Mesendoderm (in vitro differentiated cells): ENCODE measurements at regions not wholly inside any gene's neighbourhood (a gene's known extent, or its start where the extent isn't known, plus 50 kb on each side); places are given as distances from the start of the nearest gene placed in this dataset.

Experiments used
- DNase-seq: peaks from one replicate; pipeline ENCODE4 v3.0.0; 2013
- H2AK5ac ChIP-seq: 2 replicates; pipeline ENCODE4 v1.6.1; 2013; ENCODE audit warnings: low read length, inconsistent platforms
- H2BK120ac ChIP-seq: 2 replicates; pipeline ENCODE4 v1.6.1; 2013; ENCODE audit warnings: low read depth, mild to moderate bottlenecking, low read length, moderate library complexity, mixed read lengths
- H2BK15ac ChIP-seq: replicated peaks from 2 replicates; pipeline ENCODE4 v1.6.1; 2013; ENCODE audit warnings: low read depth, mild to moderate bottlenecking, moderate library complexity
- H2BK5ac ChIP-seq: 2 replicates; pipeline ENCODE4 v1.6.1; 2013; ENCODE audit warnings: low read length, inconsistent platforms
- H3K18ac ChIP-seq: 2 replicates; pipeline ENCODE4 v1.6.1; 2013; ENCODE audit warnings: mild to moderate bottlenecking, low read length, mixed read lengths
- H3K23ac ChIP-seq: one replicate; pipeline ENCODE4 v1.6.1; 2013; ENCODE audit warnings: low read length
- H3K27ac ChIP-seq: 2 replicates; pipeline ENCODE4 v1.5.1; 2013; ENCODE audit warnings: low read depth, mild to moderate bottlenecking, inconsistent platforms, low read length, moderate library complexity
- H3K27me3 ChIP-seq: 2 replicates; pipeline ENCODE4 v1.6.1; 2013; ENCODE audit warnings: low read length, control low read depth, mild to moderate bottlenecking, inconsistent platforms; ENCODE audit not compliant: insufficient read depth, poor library complexity
- H3K36me3 ChIP-seq: 2 replicates; pipeline ENCODE4 v1.6.1; 2013; ENCODE audit warnings: low read length, inconsistent platforms; ENCODE audit not compliant: control insufficient read depth, insufficient read depth
- H3K4ac ChIP-seq: one replicate; pipeline ENCODE4 v1.6.1; 2013; ENCODE audit warnings: low read depth, mild to moderate bottlenecking, low read length, moderate library complexity
- H3K4me1 ChIP-seq: 2 replicates; pipeline ENCODE4 v1.6.1; 2013; ENCODE audit warnings: low read depth, low read length, inconsistent platforms; ENCODE audit not compliant: control insufficient read depth
- H3K4me2 ChIP-seq: 2 replicates; pipeline ENCODE4 v1.6.1; 2013; ENCODE audit warnings: low read length
- H3K4me3 ChIP-seq: 2 replicates; pipeline ENCODE4 v1.5.1; 2013; ENCODE audit warnings: mild to moderate bottlenecking, low read length
- H3K56ac ChIP-seq: one replicate; pipeline ENCODE4 v1.6.1; 2013; ENCODE audit warnings: low read length
- H3K79me1 ChIP-seq: 2 replicates; pipeline ENCODE4 v1.6.1; 2013; ENCODE audit warnings: low read length, inconsistent platforms
- H3K79me2 ChIP-seq: 2 replicates; pipeline ENCODE4 v1.6.1; 2013; ENCODE audit warnings: mild to moderate bottlenecking, low read length; ENCODE audit not compliant: control insufficient read depth, insufficient read depth
- H3K9ac ChIP-seq: 2 replicates; pipeline ENCODE4 v1.6.1; 2013; ENCODE audit warnings: low read length, inconsistent platforms
- H4K5ac ChIP-seq: one replicate; pipeline ENCODE4 v1.6.1; 2013; ENCODE audit warnings: low read length
- H4K8ac ChIP-seq: one replicate; pipeline ENCODE4 v1.6.1; 2013; ENCODE audit warnings: low read depth, mild to moderate bottlenecking, control low read depth, low read length, moderate library complexity
- WGBS: extraction: QIAGEN DNeasy Blood & Tissue Kit; methylation state at CpG from one replicate; pipeline ENCODE4 v1.1.7; 2013; ENCODE audit warnings: low lambda C conversion rate, missing lambda C conversion rate; ENCODE audit not compliant: insufficient coverage; ENCODE audit errors: extremely low coverage; 5-methylcytosine and 5-hydroxymethylcytosine counted together

GRCh38 chr15:47410247-47410646 lies 307.1 kb upstream of the SEMA6D start:
- no peak overlapping the region for H3K4me3 ChIP-seq

GRCh38 chr15:47411733-47412132 lies 305.6 kb upstream of the SEMA6D start:
- H3K4me2 ChIP-seq: no peak overlapping the region
- H3K27ac ChIP-seq: no peak overlapping the region
- no peak overlapping the region for H2BK120ac ChIP-seq
- no peak overlapping the region for H3K9ac ChIP-seq
- H3K4me1 ChIP-seq: peaks cover 2% of the 10 kb centered on the region
- no peak overlapping the region for H3K18ac ChIP-seq
- no peak overlapping the region for H3K4ac ChIP-seq
- no CpG with 5 or more reads among the region's 4 CpGs for WGBS
- no peak overlapping the region for H4K8ac ChIP-seq
- no peaks in the 10 kb centered on the region for H3K27me3 ChIP-seq
- no peak overlapping the region for H3K23ac ChIP-seq
- no peak overlapping the region for H3K56ac ChIP-seq
- H3K79me2 ChIP-seq: no peaks in the 10 kb centered on the region
- H2BK5ac ChIP-seq: no peak overlapping the region
- no peak overlapping the region for H4K5ac ChIP-seq
- no peak overlapping the region for H2AK5ac ChIP-seq
- DNase-seq: no peak
- no peaks in the 10 kb centered on the region for H3K79me1 ChIP-seq
- H3K4me3 ChIP-seq: no peak overlapping the region
- no peak overlapping the region for H2BK15ac ChIP-seq
- H3K36me3 ChIP-seq: no peaks in the 10 kb centered on the region

More at GRCh38 chr15:47410247-47410646, 307.1 kb upstream of the SEMA6D start:
- H3K36me3 ChIP-seq: no peaks in the 10 kb centered on the region
- no peaks in the 10 kb centered on the region for H3K79me2 ChIP-seq
- no peak overlapping the region for H3K56ac ChIP-seq
- no peak overlapping the region for H3K27ac ChIP-seq
- H2BK5ac ChIP-seq: no peak overlapping the region
- H2AK5ac ChIP-seq: no peak overlapping the region
- no peak overlapping the region for H3K4me2 ChIP-seq
- H3K9ac ChIP-seq: no peak overlapping the region
- H3K4me1 ChIP-seq: peaks cover 11% of the 10 kb centered on the region
- H3K27me3 ChIP-seq: no peaks in the 10 kb centered on the region
- H2BK15ac ChIP-seq: no peak overlapping the region
- no peak overlapping the region for H4K8ac ChIP-seq
- H2BK120ac ChIP-seq: no peak overlapping the region
- H3K18ac ChIP-seq: no peak overlapping the region
- H3K79me1 ChIP-seq: no peaks in the 10 kb centered on the region
- no CpG with 5 or more reads among the region's 3 CpGs for WGBS
- no peak for DNase-seq
- H4K5ac ChIP-seq: no peak overlapping the region
- H3K23ac ChIP-seq: no peak overlapping the region
- H3K4ac ChIP-seq: no peak overlapping the region

- no peak overlapping the region for H3K27ac ChIP-seq
- no peak overlapping the region for H4K5ac ChIP-seq
- no peak overlapping the region for H2BK5ac ChIP-seq
- no peak overlapping the region for H2BK15ac ChIP-seq
- H3K79me2 ChIP-seq: no peaks in the 10 kb centered on the region
- no peak overlapping the region for H3K4me3 ChIP-seq
- H3K36me3 ChIP-seq: no peaks in the 10 kb centered on the region
- H2AK5ac ChIP-seq: no peak overlapping the region
- peaks cover 2% of the 10 kb centered on the region for H3K4me1 ChIP-seq
- no peaks in the 10 kb centered on the region for H3K79me1 ChIP-seq
- H3K56ac ChIP-seq: no peak overlapping the region
- DNase-seq: no peak
- no peak overlapping the region for H3K18ac ChIP-seq
- no peak overlapping the region for H3K9ac ChIP-seq
- no CpG with 5 or more reads among the region's 3 CpGs for WGBS
- no peak overlapping the region for H3K23ac ChIP-seq
- H3K27me3 ChIP-seq: no peaks in the 10 kb centered on the region
- H3K4me2 ChIP-seq: no peak overlapping the region
- H2BK120ac ChIP-seq: no peak overlapping the region
- no peak overlapping the region for H4K8ac ChIP-seq
- H3K4ac ChIP-seq: peak overlapping the region; percentile 36
Measured at GRCh38 chr15:47412136-47412535, 305.2 kb upstream of the SEMA6D start.

GRCh38 chr15:47412802-47413201 lies 304.5 kb upstream of the SEMA6D start:
- H3K4me3 ChIP-seq: no peak overlapping the region
- WGBS: no CpG with 5 or more reads among the region's 4 CpGs
- H3K79me1 ChIP-seq: no peaks in the 10 kb centered on the region
- H3K9ac ChIP-seq: no peak overlapping the region
- no peak overlapping the region for H4K5ac ChIP-seq
- H3K4me1 ChIP-seq: peaks cover 2% of the 10 kb centered on the region
- no peaks in the 10 kb centered on the region for H3K27me3 ChIP-seq
- no peak overlapping the region for H3K56ac ChIP-seq
- no peak overlapping the region for H3K18ac ChIP-seq
- no peak overlapping the region for H2BK5ac ChIP-seq
- no peak overlapping the region for H3K23ac ChIP-seq
- no peaks in the 10 kb centered on the region for H3K36me3 ChIP-seq
- no peak overlapping the region for H3K27ac ChIP-seq
- H4K8ac ChIP-seq: no peak overlapping the region
- H2AK5ac ChIP-seq: no peak overlapping the region
- H2BK15ac ChIP-seq: no peak overlapping the region
- no peaks in the 10 kb centered on the region for H3K79me2 ChIP-seq
- H3K4me2 ChIP-seq: no peak overlapping the region
- H3K4ac ChIP-seq: no peak overlapping the region
- no peak overlapping the region for H2BK120ac ChIP-seq
- DNase-seq: no peak

- H3K4me2 ChIP-seq: no peak overlapping the region
- no peak overlapping the region for H3K27ac ChIP-seq
- no peak overlapping the region for H3K23ac ChIP-seq
- no CpG with 5 or more reads among the region's 2 CpGs for WGBS
- no peak overlapping the region for H2BK15ac ChIP-seq
- H3K18ac ChIP-seq: no peak overlapping the region
- no peaks in the 10 kb centered on the region for H3K36me3 ChIP-seq
- no peak overlapping the region for H4K5ac ChIP-seq
- H2BK5ac ChIP-seq: no peak overlapping the region
- H3K4me1 ChIP-seq: no peaks in the 10 kb centered on the region
- no peak for DNase-seq
- H3K4ac ChIP-seq: no peak overlapping the region
- no peak overlapping the region for H3K56ac ChIP-seq
- no peak overlapping the region for H2AK5ac ChIP-seq
- no peaks in the 10 kb centered on the region for H3K27me3 ChIP-seq
- no peaks in the 10 kb centered on the region for H3K79me1 ChIP-seq
- H3K79me2 ChIP-seq: no peaks in the 10 kb centered on the region
- no peak overlapping the region for H3K9ac ChIP-seq
- H2BK120ac ChIP-seq: no peak overlapping the region
- no peak overlapping the region for H3K4me3 ChIP-seq
- no peak overlapping the region for H4K8ac ChIP-seq
Measured at GRCh38 chr15:47414207-47414606, 303.1 kb upstream of the SEMA6D start.

GRCh38 chr15:47415539-47415971 lies 301.8 kb upstream of the SEMA6D start:
- H2BK120ac ChIP-seq: no peak overlapping the region
- H3K9ac ChIP-seq: no peak overlapping the region
- H2AK5ac ChIP-seq: no peak overlapping the region
- no peak overlapping the region for H3K56ac ChIP-seq
- no peaks in the 10 kb centered on the region for H3K4me1 ChIP-seq
- WGBS: no CpG with 5 or more reads among the region's 1 CpG
- no peaks in the 10 kb centered on the region for H3K79me1 ChIP-seq
- no peak for DNase-seq
- no peaks in the 10 kb centered on the region for H3K36me3 ChIP-seq
- no peak overlapping the region for H4K8ac ChIP-seq
- H3K23ac ChIP-seq: no peak overlapping the region
- H4K5ac ChIP-seq: no peak overlapping the region
- no peak overlapping the region for H3K4me2 ChIP-seq
- H3K27ac ChIP-seq: no peak overlapping the region
- no peak overlapping the region for H3K4ac ChIP-seq
- H2BK5ac ChIP-seq: no peak overlapping the region
- no peaks in the 10 kb centered on the region for H3K27me3 ChIP-seq
- H2BK15ac ChIP-seq: no peak overlapping the region
- no peak overlapping the region for H3K4me3 ChIP-seq
- H3K18ac ChIP-seq: no peak overlapping the region
- no peaks in the 10 kb centered on the region for H3K79me2 ChIP-seq
